Prostate gland (tissue), 2 donors: ENCODE measurements at regions not wholly inside any gene's neighbourhood (a gene's known extent, or its start where the extent isn't known, plus 50 kb on each side); places are given as distances from the start of the nearest gene placed in this dataset.
A peak's percentile ranks its signal among the peaks of the same experiment; 100 is the strongest.
"Not testable (repeated sequence)": the region's sequence is repeated elsewhere in the genome, so short reads cannot be mapped to it uniquely, and the experiment has no call there.

Experiments
- DNase-seq: peaks from one replicate; pipeline ENCODE4 v3.0.0-alpha.2; 2019; ENCODE audit warnings: low spot score
- H3K27ac ChIP-seq, 2 donors: fragments of 200-600 bp; sonication (generic); 2 replicates each; pipeline ENCODE4 v1.5.1; 2017 to 2019
- H3K27me3 ChIP-seq: fragments of 200-600 bp; sonication (generic); replicated peaks from 2 replicates; pipeline ENCODE4 v1.5.1; 2019; ENCODE audit not compliant: insufficient read depth
- H3K36me3 ChIP-seq, 2 donors: fragments of 200-600 bp; sonication (generic); 1 replicate in 1 of 2; 2 replicates in 1 of 2; pipeline versions ENCODE4 v1.5.1 to v1.8.1; 2017 to 2019
- H3K4me1 ChIP-seq: fragments of 200-600 bp; sonication (generic); replicated peaks from 2 replicates; pipeline ENCODE4 v1.5.1; 2019
- H3K4me3 ChIP-seq, 2 donors: fragments of 200-600 bp; sonication (generic); 2 replicates each; pipeline ENCODE4 v1.5.1; 2017 to 2019
- H3K9me3 ChIP-seq: fragments of 200-600 bp; sonication (generic); 2 replicates; pipeline ENCODE4 v1.5.1; 2017
- POLR2A ChIP-seq: fragments of 450-650 bp; IDR thresholded peaks from one replicate; pipeline ENCODE4 v1.6.1; 2016; ENCODE audit warnings: antibody characterized with exemption, mild to moderate bottlenecking
- POLR2AphosphoS5 ChIP-seq: sonication (generic); formaldehyde crosslinking; IDR thresholded peaks from one replicate; pipeline ENCODE4 v1.6.1; 2017; ENCODE audit warnings: antibody characterized with exemption
- WGBS: methylation state at CpG from one replicate; pipeline ENCODE4 v1.1.5; 2018; 5-methylcytosine and 5-hydroxymethylcytosine counted together
- intact Hi-C: fragments of 100-400 bp; cut with DNase I; formaldehyde crosslinking; loops from one replicate; pipeline ENCODE4 v1.14.2; 2022
- TF ChIP-seq, protein P1 (sequence below), 4 experiments: fragments of 200-600 bp in 2 of 4; fragments of 450-650 bp in 2 of 4; sonication (generic) in 2 of 4; IDR thresholded peaks; 1 replicate in 3 of 4; 2 replicates in 1 of 4; pipeline ENCODE4 v1.5.1; 2016 to 2019; ENCODE audit warnings: antibody characterized with exemption in 4 of 4, mild to moderate bottlenecking in 2 of 4, moderate library complexity in 2 of 4

DNA sequence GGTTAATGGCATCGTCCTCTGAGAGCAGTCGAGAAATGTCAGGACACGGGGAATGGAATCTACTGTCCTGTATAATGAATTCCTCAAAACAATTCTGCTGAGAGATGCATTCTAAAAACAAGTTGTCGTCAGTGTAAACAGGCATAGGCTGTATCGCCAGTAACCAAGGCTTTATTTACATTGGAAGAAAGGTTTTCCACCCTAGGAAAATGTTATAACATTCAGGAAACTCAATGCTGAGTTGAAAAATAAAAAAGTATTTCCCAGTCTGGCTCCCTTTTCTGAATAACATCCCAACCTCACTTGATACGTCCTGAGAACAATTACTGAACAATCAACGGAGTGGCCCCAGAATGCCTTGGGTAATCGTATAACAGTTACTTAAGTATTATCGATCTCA lies 79.6 kb upstream of the UCN3 start:
- Histone ChIP-seq H3K4me3 (no peak overlapping the region), H3K36me3 (no peaks in the 10 kb centered on the region), H3K27me3 (no peaks in the 10 kb centered on the region), H3K9me3 (no peaks in the 10 kb centered on the region), H3K27ac (no peak overlapping the region), H3K4me1 (no peaks in the 10 kb centered on the region)
- 61% methylated on average over 9 of the region's 9 CpGs for whole genome bisulfite sequencing
- no peak for DNase-seq
- intact Hi-C loops = no loop called here
- TF ChIP-seq POLR2AphosphoS5 (no peak), POLR2A (no peak)
- TF ChIP-seq, protein P1, sequence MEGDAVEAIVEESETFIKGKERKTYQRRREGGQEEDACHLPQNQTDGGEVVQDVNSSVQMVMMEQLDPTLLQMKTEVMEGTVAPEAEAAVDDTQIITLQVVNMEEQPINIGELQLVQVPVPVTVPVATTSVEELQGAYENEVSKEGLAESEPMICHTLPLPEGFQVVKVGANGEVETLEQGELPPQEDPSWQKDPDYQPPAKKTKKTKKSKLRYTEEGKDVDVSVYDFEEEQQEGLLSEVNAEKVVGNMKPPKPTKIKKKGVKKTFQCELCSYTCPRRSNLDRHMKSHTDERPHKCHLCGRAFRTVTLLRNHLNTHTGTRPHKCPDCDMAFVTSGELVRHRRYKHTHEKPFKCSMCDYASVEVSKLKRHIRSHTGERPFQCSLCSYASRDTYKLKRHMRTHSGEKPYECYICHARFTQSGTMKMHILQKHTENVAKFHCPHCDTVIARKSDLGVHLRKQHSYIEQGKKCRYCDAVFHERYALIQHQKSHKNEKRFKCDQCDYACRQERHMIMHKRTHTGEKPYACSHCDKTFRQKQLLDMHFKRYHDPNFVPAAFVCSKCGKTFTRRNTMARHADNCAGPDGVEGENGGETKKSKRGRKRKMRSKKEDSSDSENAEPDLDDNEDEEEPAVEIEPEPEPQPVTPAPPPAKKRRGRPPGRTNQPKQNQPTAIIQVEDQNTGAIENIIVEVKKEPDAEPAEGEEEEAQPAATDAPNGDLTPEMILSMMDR (IDR thresholded peaks at IDR 0.05) = no peak

DNA sequence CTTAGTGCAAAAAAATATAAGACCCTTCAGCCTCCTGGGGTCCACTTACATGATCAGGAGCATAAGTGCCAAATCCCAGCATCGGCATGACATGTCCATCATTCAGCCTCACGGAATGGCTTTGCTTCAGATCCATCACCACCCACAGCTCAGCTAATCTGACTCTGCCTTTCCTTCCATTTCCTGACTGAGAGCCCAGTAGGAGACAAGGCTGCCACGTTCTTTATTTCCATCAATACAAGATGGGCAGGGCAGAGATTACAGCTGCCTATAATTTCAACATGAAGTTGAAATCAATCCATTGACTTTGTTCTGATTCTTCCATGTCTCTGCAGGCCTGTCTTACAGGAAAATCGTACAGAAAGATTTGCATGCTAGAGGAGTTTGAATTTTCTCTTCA lies 76.4 kb upstream of the UCN3 start:
- no peak for DNase-seq
- no peaks in the 10 kb centered on the region for H3K27me3 ChIP-seq
- no peaks in the 10 kb centered on the region for H3K4me1 ChIP-seq
- TF ChIP-seq POLR2A (no peak), POLR2AphosphoS5 (no peak)
- TF ChIP-seq, protein P1 (IDR thresholded peaks at IDR 0.05) = no peak
- WGBS = 86% methylated on average over 4 of the region's 4 CpGs
- no peak overlapping the region for H3K4me3 ChIP-seq
- intact Hi-C loops = no loop called here
- no peaks in the 10 kb centered on the region for H3K9me3 ChIP-seq
- H3K36me3 ChIP-seq = no peaks in the 10 kb centered on the region
- H3K27ac ChIP-seq = no peak overlapping the region

DNA sequence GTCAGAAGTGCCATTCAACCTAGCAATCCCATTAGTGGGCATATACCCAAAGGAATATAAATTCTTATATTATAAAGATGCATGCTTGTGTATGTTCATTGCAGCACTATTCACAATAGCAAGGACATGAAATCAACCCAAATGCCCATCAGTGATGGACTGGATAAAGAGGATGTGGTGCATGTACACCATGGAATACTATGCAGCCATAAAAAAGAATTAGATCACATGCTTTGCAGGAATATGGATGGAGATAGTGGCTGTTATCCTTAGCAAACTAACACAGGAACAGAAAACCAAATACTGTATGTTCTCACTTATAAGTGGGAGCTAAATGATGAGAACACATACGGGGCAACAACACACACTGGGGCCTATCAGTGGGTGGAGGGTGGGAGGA lies 75.5 kb upstream of the UCN3 start:
- intact Hi-C loops = not testable (repeated sequence)
- 92% methylated on average over 1 of the region's 1 CpG for WGBS

DNA sequence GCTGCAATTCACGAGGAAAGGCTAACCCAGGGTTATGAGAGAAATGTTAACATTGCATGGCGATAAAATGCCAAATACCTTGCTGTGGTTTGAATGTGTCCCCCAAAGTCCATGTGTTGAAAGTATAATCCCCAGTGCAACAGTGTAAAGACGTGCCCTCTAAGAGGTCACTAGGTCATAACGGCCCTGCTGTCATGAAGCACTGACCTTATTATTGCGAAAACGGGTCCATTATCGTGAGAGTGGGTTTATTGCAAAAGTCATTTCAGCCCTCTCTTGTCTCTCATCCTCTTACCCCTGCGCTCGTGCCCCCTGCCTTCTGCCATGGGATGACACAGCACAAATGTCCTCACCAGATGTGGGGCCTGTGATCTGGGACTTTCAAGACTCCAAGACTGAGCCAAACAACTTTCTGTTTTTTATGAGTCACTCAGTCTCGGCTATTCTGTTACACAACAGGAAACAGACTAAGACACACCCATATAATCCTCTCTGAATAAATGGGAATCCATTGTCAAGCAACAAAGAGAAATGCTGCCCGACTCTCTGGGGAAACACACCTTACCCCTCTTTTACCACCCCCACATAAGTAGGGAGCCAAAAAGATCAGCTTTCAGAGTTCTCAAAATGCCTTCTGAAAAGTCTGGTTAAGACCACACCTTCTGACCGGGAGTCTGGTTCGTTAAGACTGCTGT lies 73.1 kb upstream of the UCN3 start:
- 44% methylated on average over 13 of the region's 13 CpGs for WGBS
- no peak overlapping the region for H3K4me3 ChIP-seq
- no peak for TF ChIP-seq POLR2AphosphoS5
- TF ChIP-seq POLR2A = no peak
- H3K27ac ChIP-seq = peak overlapping the region in 1 of 2 donors; percentile 29
- no peaks in the 10 kb centered on the region for H3K27me3 ChIP-seq
- no peaks in the 10 kb centered on the region for H3K9me3 ChIP-seq
- intact Hi-C loops = no loop called here
- no peaks in the 10 kb centered on the region for H3K36me3 ChIP-seq
- no peak for DNase-seq
- no peaks in the 10 kb centered on the region for H3K4me1 ChIP-seq

More for the DNA sequence above, 75.5 kb upstream of the UCN3 start:
- not testable (repeated sequence) for H3K4me1 ChIP-seq, H3K9me3 ChIP-seq, H3K4me3 ChIP-seq, H3K27ac ChIP-seq, DNase-seq, H3K27me3 ChIP-seq, H3K36me3 ChIP-seq

DNA sequence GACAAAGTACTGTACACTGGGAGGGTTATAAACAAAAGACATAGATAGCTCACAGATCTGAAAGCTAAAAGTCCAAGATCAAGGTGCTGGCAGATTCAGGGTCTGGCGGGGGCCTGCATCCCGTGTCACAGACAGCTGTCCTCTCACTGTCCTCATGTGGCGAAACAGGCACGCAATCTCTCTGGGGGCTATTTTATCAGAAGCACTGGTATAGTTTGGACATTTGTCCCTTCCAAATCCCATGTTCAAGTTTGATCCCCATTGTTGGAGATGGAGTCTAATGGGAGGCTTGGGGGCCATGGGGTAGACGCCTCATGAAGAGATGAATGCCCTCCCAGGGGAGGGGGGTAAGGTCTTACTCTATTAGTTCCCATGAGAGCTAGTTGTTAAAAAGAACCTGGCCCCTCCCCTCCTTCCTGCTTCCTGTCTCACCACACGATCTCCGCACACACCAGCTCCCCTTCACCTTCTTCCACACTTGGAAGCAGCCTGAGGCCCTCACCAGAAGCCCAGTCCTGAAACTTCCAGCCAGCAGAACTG lies 72.5 kb upstream of the UCN3 start:
- TF ChIP-seq POLR2A = no peak
- TF ChIP-seq POLR2AphosphoS5 = no peak
- TF ChIP-seq, protein P1 (IDR thresholded peaks at IDR 0.05) = no peak
- Histone ChIP-seq H3K4me1 (no peaks in the 10 kb centered on the region), H3K36me3 (no peaks in the 10 kb centered on the region), H3K9me3 (no peaks in the 10 kb centered on the region), H3K4me3 (no peak overlapping the region), H3K27ac (peak overlapping the region in 1 of 2 donors; percentile 29), H3K27me3 (no peaks in the 10 kb centered on the region)
- DNase-seq = no peak
- intact Hi-C loops = no loop called here
- WGBS = 79% methylated on average over 7 of the region's 7 CpGs

DNA sequence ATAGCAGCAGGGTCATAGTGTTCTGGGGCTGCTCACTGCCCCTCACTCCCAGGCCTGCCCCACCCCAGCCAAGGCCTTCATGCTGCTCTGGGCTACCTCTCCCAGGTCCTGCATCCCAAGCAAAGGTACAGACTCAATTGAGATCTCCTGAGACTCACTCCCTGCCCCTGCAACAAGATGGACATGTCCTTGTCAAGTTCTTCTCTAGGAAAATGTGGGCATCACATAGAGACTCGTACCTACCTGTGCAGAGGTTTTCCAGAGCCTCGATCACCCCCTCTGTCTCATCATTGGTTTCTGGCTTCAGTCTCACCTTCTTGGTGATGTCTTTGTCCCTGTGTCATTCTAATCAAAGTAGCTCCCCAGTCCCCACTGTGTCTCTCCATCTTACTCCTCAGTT lies 71.8 kb upstream of the UCN3 start:
- 92% methylated on average over 2 of the region's 2 CpGs for WGBS
- H3K9me3 ChIP-seq, H3K27ac ChIP-seq, H3K36me3 ChIP-seq, H3K4me3 ChIP-seq, H3K4me1 ChIP-seq, intact Hi-C loops, DNase-seq, H3K27me3 ChIP-seq: not testable (repeated sequence)
